ENCODE measurements at regions not wholly inside any gene's neighbourhood (a gene's known extent, or its start where the extent isn't known, plus 50 kb on each side); places are given as distances from the start of the nearest gene placed in this dataset.

- no peak for TF ChIP-seq POLR2AphosphoS5 (IDR thresholded peaks at IDR 0.05)
- no peak for TF ChIP-seq EP300 (IDR thresholded peaks at IDR 0.05)
- no peak for TF ChIP-seq CTCF (IDR thresholded peaks at IDR 0.05)
- TF ChIP-seq POLR2A (IDR thresholded peaks at IDR 0.05) = no peak
Observed at GRCh38 chr4:115165503-115165902, 52.1 kb upstream of the NDST4 start.

Measured in sigmoid colon (tissue), 4 donors.